Natural killer cell (primary cell): ENCODE measurements at regions not wholly inside any gene's neighbourhood (a gene's known extent, or its start where the extent isn't known, plus 50 kb on each side); places are given as distances from the start of the nearest gene placed in this dataset.
"Not testable (repeated sequence)": the region's sequence is repeated elsewhere in the genome, so short reads cannot be mapped to it uniquely, and the experiment has no call there.

Experiments used
- ATAC-seq, 3 donors: fragments of 150-1000 bp in 2 of 3; fragments of 200-7000 bp in 1 of 3; cut with Tn5 transposase; 1 replicate in 1 of 3; 2 replicates in 2 of 3; pipeline ENCODE4 v1.10.0; 2021; ENCODE audit warnings: mild to moderate bottlenecking in 2 of 3, moderate library complexity in 2 of 3
- DNase-seq, 2 donors: peaks; one replicate each; pipeline versions ENCODE4 v3.0.0 to v3.0.0-alpha.2; 2013 to 2021; ENCODE audit warnings: mixed read lengths in 1 of 2
- H3K27ac ChIP-seq: one replicate; pipeline ENCODE4 v1.5.1; 2013; ENCODE audit warnings: mild to moderate bottlenecking, low read length
- H3K27me3 ChIP-seq: one replicate; pipeline ENCODE4 v1.6.1; 2013; ENCODE audit warnings: low read length; ENCODE audit not compliant: control insufficient read depth, insufficient read depth
- H3K36me3 ChIP-seq: one replicate; pipeline ENCODE4 v1.6.1; 2013; ENCODE audit warnings: low read length; ENCODE audit not compliant: control insufficient read depth, insufficient read depth
- H3K4me1 ChIP-seq: one replicate; pipeline ENCODE4 v1.6.1; 2013; ENCODE audit warnings: low read length; ENCODE audit not compliant: control insufficient read depth, insufficient read depth
- H3K4me3 ChIP-seq: one replicate; pipeline ENCODE4 v1.5.1; 2013; ENCODE audit warnings: low read length
- H3K9me3 ChIP-seq: one replicate; pipeline ENCODE4 v1.6.1; 2013; ENCODE audit warnings: low read length; ENCODE audit not compliant: control insufficient read depth, insufficient read depth
- H3K27ac Mint-ChIP-seq, 2 donors: one replicate each; pipeline ENCODE4 v1.8.0; 2022; ENCODE audit warnings: mild to moderate bottlenecking in 2 of 2, mixed read lengths in 2 of 2, moderate library complexity in 1 of 2
- H3K27me3 Mint-ChIP-seq, 2 donors: one replicate each; pipeline ENCODE4 v1.8.0; 2022; ENCODE audit warnings: low read depth in 2 of 2, mixed read lengths in 2 of 2
- H3K36me3 Mint-ChIP-seq: one replicate; pipeline ENCODE4 v1.8.0; 2022; ENCODE audit warnings: mixed read lengths
- H3K4me1 Mint-ChIP-seq, 2 donors: one replicate each; pipeline ENCODE4 v1.8.0; 2022; ENCODE audit warnings: mixed read lengths in 2 of 2
- H3K4me3 Mint-ChIP-seq: one replicate; pipeline ENCODE4 v1.8.0; 2022; ENCODE audit warnings: mild to moderate bottlenecking, moderate library complexity, mixed read lengths
- H3K9me3 Mint-ChIP-seq, 2 donors: one replicate each; pipeline ENCODE4 v1.8.0; 2022; ENCODE audit warnings: mixed read lengths in 2 of 2
- WGBS: methylation state at CpG from one replicate; pipeline ENCODE4 v1.1.7; 2013; ENCODE audit warnings: missing lambda C conversion rate; ENCODE audit not compliant: insufficient coverage; 5-methylcytosine and 5-hydroxymethylcytosine counted together
- intact Hi-C: fragments of 100-400 bp; cut with micrococcal nuclease; formaldehyde crosslinking; loops from one replicate; pipeline ENCODE4 v1.14.2; 2022
- TF ChIP-seq, protein P1 (sequence below): fragments of 200-600 bp; IDR thresholded peaks from one replicate; pipeline ENCODE4 v1.8.0; 2022; ENCODE audit warnings: antibody characterized with exemption

GRCh38 chr1:199087144-199087543 lies 448.3 kb downstream of the PTPRC start:
- Mint-ChIP-seq H3K27me3 (peaks cover 0 to 6% of the 10 kb centered on the region in 2 donors), H3K9me3 (peaks cover 0 to 2% of the 10 kb centered on the region in 2 donors), H3K36me3 (no peaks in the 10 kb centered on the region), H3K4me1 (peaks cover 33 to 46% of the 10 kb centered on the region in 2 donors), H3K27ac (peak overlapping the region in 1 of 2 donors; percentile 9), H3K4me3 (no peak overlapping the region)
- Histone ChIP-seq H3K9me3 (no peaks in the 10 kb centered on the region), H3K4me3 (no peak overlapping the region), H3K27me3 (peaks cover 4% of the 10 kb centered on the region), H3K27ac (no peak overlapping the region), H3K4me1 (no peaks in the 10 kb centered on the region), H3K36me3 (no peaks in the 10 kb centered on the region)
- TF ChIP-seq, protein P1, sequence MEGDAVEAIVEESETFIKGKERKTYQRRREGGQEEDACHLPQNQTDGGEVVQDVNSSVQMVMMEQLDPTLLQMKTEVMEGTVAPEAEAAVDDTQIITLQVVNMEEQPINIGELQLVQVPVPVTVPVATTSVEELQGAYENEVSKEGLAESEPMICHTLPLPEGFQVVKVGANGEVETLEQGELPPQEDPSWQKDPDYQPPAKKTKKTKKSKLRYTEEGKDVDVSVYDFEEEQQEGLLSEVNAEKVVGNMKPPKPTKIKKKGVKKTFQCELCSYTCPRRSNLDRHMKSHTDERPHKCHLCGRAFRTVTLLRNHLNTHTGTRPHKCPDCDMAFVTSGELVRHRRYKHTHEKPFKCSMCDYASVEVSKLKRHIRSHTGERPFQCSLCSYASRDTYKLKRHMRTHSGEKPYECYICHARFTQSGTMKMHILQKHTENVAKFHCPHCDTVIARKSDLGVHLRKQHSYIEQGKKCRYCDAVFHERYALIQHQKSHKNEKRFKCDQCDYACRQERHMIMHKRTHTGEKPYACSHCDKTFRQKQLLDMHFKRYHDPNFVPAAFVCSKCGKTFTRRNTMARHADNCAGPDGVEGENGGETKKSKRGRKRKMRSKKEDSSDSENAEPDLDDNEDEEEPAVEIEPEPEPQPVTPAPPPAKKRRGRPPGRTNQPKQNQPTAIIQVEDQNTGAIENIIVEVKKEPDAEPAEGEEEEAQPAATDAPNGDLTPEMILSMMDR = no peak
- ATAC-seq = no peak
- 95% methylated on average over 2 of the region's 2 CpGs for WGBS
- intact Hi-C loops = loop anchor here (5.0 kb wide), 2 partner anchors 45 to 300 kb away; no protein-coding TSS in a partner anchor
- no peak for DNase-seq

- H3K4me1 ChIP-seq = no peaks in the 10 kb centered on the region
- H3K36me3 ChIP-seq = no peaks in the 10 kb centered on the region
- H3K27me3 Mint-ChIP-seq = peaks cover 0 to 3% of the 10 kb centered on the region in 2 donors
- H3K9me3 ChIP-seq = no peaks in the 10 kb centered on the region
- peaks cover 0 to 2% of the 10 kb centered on the region in 2 donors for H3K9me3 Mint-ChIP-seq
- intact Hi-C loops = loop anchor here (1.0 to 5.0 kb wide), 4 partner anchors 47 to 302 kb away; no protein-coding TSS in a partner anchor
- peak; percentile 94 to 98 (median 96) for ATAC-seq
- no peaks in the 10 kb centered on the region for H3K27me3 ChIP-seq
- no peak overlapping the region for H3K27ac ChIP-seq
- no peak overlapping the region for H3K4me3 ChIP-seq
- H3K4me1 Mint-ChIP-seq = peaks cover 33 to 48% of the 10 kb centered on the region in 2 donors
- H3K36me3 Mint-ChIP-seq = peaks cover 5% of the 10 kb centered on the region
- 0% methylated on average over 1 of the region's 3 CpGs for WGBS
- peak; percentile 36 to 83 for DNase-seq
- peak overlapping the region; percentile 67 to 70 for H3K27ac Mint-ChIP-seq
- TF ChIP-seq, protein P1 = no peak
- peak overlapping the region; percentile 68 for H3K4me3 Mint-ChIP-seq
Measured at GRCh38 chr1:199089393-199090122, 450.7 kb downstream of the PTPRC start.

DNA sequence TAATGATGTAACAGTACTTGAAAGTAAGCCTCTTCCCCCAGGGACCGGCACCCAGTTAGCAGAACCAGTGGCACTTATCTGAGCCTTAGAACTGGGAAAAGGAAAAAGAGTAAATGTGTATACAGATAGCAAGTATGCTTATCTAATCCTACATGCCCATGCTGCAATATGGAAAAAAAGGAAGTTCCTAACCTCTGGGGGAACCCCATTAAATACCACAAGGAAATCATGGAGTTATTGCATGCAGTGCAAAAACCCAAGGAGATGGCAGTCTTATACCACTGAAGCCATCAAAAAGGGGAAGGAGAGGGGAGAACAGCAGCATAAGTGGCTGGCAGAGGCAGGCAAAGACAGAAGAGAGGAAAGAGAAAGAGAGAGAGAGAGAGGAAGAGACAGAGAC lies 456.8 kb downstream of the PTPRC start:
- H3K9me3 Mint-ChIP-seq, H3K27ac ChIP-seq: not testable (repeated sequence)
- WGBS = 92% methylated on average over 1 of the region's 1 CpG

GRCh38 chr1:199096591-199096990 lies 457.8 kb downstream of the PTPRC start:
- Mint-ChIP-seq H3K27me3 (peaks cover 0 to 7% of the 10 kb centered on the region in 2 donors), H3K36me3 (peaks cover 5% of the 10 kb centered on the region), H3K4me1 (peaks cover 18 to 25% of the 10 kb centered on the region in 2 donors), H3K9me3 (no peaks in the 10 kb centered on the region), H3K27ac (no peak overlapping the region), H3K4me3 (no peak overlapping the region)
- Histone ChIP-seq H3K36me3 (no peaks in the 10 kb centered on the region), H3K9me3 (peaks cover 3% of the 10 kb centered on the region), H3K27ac (no peak overlapping the region), H3K27me3 (no peaks in the 10 kb centered on the region), H3K4me1 (no peaks in the 10 kb centered on the region), H3K4me3 (no peak overlapping the region)
- no peak for DNase-seq
- TF ChIP-seq, protein P1 = no peak
- 97% methylated on average over 5 of the region's 6 CpGs for WGBS
- intact Hi-C loops = no loop called here
- no peak for ATAC-seq

More for the DNA sequence above, 456.8 kb downstream of the PTPRC start:
- intact Hi-C loops, H3K4me1 ChIP-seq, H3K4me3 Mint-ChIP-seq, H3K27me3 Mint-ChIP-seq, ATAC-seq, H3K36me3 Mint-ChIP-seq, DNase-seq, H3K9me3 ChIP-seq, H3K36me3 ChIP-seq, H3K4me3 ChIP-seq, H3K27me3 ChIP-seq: not testable (repeated sequence)
- peak overlapping the region in 1 of 2 donors; percentile 6 for H3K27ac Mint-ChIP-seq
- H3K4me1 Mint-ChIP-seq = peaks cover 23 to 29% of the 10 kb centered on the region in 2 donors
